GM21526 (cell line): ENCODE measurements at regions not wholly inside any gene's neighbourhood (a gene's known extent, or its start where the extent isn't known, plus 50 kb on each side); places are given as distances from the start of the nearest gene placed in this dataset.
"Not testable (repeated sequence)": the region's sequence is repeated elsewhere in the genome, so short reads cannot be mapped to it uniquely, and the experiment has no call there.

Experiments used
- ATAC-seq: cut with Tn5 transposase; IDR thresholded peaks from one replicate; pipeline ENCODE4 v1.9.1; 2021; ENCODE audit warnings: moderate library complexity; ENCODE audit not compliant: unreplicated experiment, low FRiP score

GRCh38 chr7:35853194-35853593 lies 52.3 kb downstream of the SEPTIN7 start:
- ATAC-seq: not testable (repeated sequence)

GRCh38 chr7:35854311-35854710 lies 53.5 kb downstream of the SEPTIN7 start:
- ATAC-seq: no peak

- no peak for ATAC-seq
Measured at GRCh38 chr7:35856175-35856574, 55.3 kb downstream of the SEPTIN7 start.

GRCh38 chr7:35860664-35861063 lies 59.8 kb downstream of the SEPTIN7 start:
- ATAC-seq: no peak

- ATAC-seq: no peak
Measured at GRCh38 chr7:35865287-35865686, 64.4 kb downstream of the SEPTIN7 start.

GRCh38 chr7:35866186-35866585 lies 65.3 kb downstream of the SEPTIN7 start:
- no peak for ATAC-seq

- ATAC-seq: not testable (repeated sequence)
Measured at GRCh38 chr7:35869117-35869516, 68.3 kb downstream of the SEPTIN7 start.

- ATAC-seq: no peak
Measured at GRCh38 chr7:35869810-35870209, 69.0 kb downstream of the SEPTIN7 start.

- no peak for ATAC-seq
Measured at GRCh38 chr7:35871856-35872255, 71.0 kb downstream of the SEPTIN7 start.

- no peak for ATAC-seq
Measured at GRCh38 chr7:35874886-35875285, 74.0 kb downstream of the SEPTIN7 start.

- no peak for ATAC-seq
Measured at GRCh38 chr7:35875292-35875691, 74.4 kb downstream of the SEPTIN7 start.

GRCh38 chr7:35878351-35878750 lies 77.5 kb downstream of the SEPTIN7 start:
- ATAC-seq: no peak

GRCh38 chr7:35887430-35887829 lies 86.6 kb downstream of the SEPTIN7 start:
- not testable (repeated sequence) for ATAC-seq

- ATAC-seq: no peak
Measured at GRCh38 chr7:35889001-35889400, 88.1 kb downstream of the SEPTIN7 start.

GRCh38 chr7:35889870-35890269 lies 89.0 kb downstream of the SEPTIN7 start:
- no peak for ATAC-seq

GRCh38 chr7:35891004-35891830 lies 90.4 kb downstream of the SEPTIN7 start:
- no peak for ATAC-seq

GRCh38 chr7:35893649-35894048 lies 92.8 kb downstream of the SEPTIN7 start:
- no peak for ATAC-seq

GRCh38 chr7:35894721-35895120 lies 93.9 kb downstream of the SEPTIN7 start:
- ATAC-seq: no peak

- no peak for ATAC-seq
Measured at GRCh38 chr7:35900651-35901050, 99.8 kb downstream of the SEPTIN7 start.

- ATAC-seq: no peak
Measured at GRCh38 chr7:35905555-35905954, 104.7 kb downstream of the SEPTIN7 start.

GRCh38 chr7:35906191-35906908 lies 105.5 kb downstream of the SEPTIN7 start:
- ATAC-seq: peak; percentile 72
